ENCODE measurements at regions not wholly inside any gene's neighbourhood (a gene's known extent, or its start where the extent isn't known, plus 50 kb on each side); places are given as distances from the start of the nearest gene placed in this dataset.

GRCh38 chr13:82688400-82688994 is 1193.8 kb downstream of the SLITRK1 start:
- Histone ChIP-seq H3K23ac (ENCODE audit: low read depth, low read length) (no peak overlapping the region; the same call in 1 of the 2 replicates), H3K56ac (ENCODE audit: extremely low read depth, insufficient read depth, low read length) (no peak overlapping the region), H3K4ac (ENCODE audit: low read depth, low read length) (peak overlapping the region; percentile 45; the same call in 1 of the 2 replicates), H3K9me3 (ENCODE audit: control insufficient read depth, insufficient read depth, low read length) (no peaks in the 10 kb centered on the region), H3K9ac (ENCODE audit: low read depth, low read length) (peak overlapping the region; percentile 11; the same call in 1 of the 2 replicates), H2AK9ac (replicated peaks; ENCODE audit: low read depth, low read length, poor library complexity) (no peak overlapping the region), H4K91ac (ENCODE audit: insufficient read depth, low read depth, low read length) (no peak overlapping the region), H3K14ac (replicated peaks; ENCODE audit: low read depth, low read length) (no peak overlapping the region), H4K20me1 (ENCODE audit: insufficient read depth, low read length) (no peaks in the 10 kb centered on the region), H2AFZ (replicated peaks; ENCODE audit: low read length, poor library complexity) (no peak overlapping the region), H4K5ac (ENCODE audit: low read depth, low read length) (no peak overlapping the region), H3K4me2 (ENCODE audit: low read depth, low read length) (peak overlapping the region; percentile 86), H3K4me3 (ENCODE audit: insufficient read depth, low read depth, low read length) (peak overlapping the region; percentile 50), H3K27ac (ENCODE audit: insufficient read depth, low read length) (no peak overlapping the region), H2BK120ac (ENCODE audit: low read depth, low read length) (peak overlapping the region; percentile 68), H3K36me3 (ENCODE audit: control insufficient read depth, insufficient read depth, low read length) (no peaks in the 10 kb centered on the region), H2BK5ac (ENCODE audit: low read depth, low read length, poor library complexity, severe bottlenecking) (no peak overlapping the region), H3K18ac (ENCODE audit: low read depth, low read length) (peak overlapping the region; percentile 59; the same call in 1 of the 2 replicates), H2AK5ac (ENCODE audit: low read depth, low read length) (no peak overlapping the region), H2BK20ac (ENCODE audit: low read depth, low read length) (peak overlapping the region; percentile 71; the same call in 1 of the 2 replicates), H3K79me1 (ENCODE audit: low read depth in 1 of 2, low read length in 2 of 2) (no peaks in the 10 kb centered on the region), H3K4me1 (ENCODE audit: control insufficient read depth, insufficient read depth, low read length) (no peaks in the 10 kb centered on the region), H2BK15ac (ENCODE audit: low read depth, low read length) (no peak overlapping the region), H3K27me3 (ENCODE audit: control insufficient read depth, insufficient read depth, low read length) (no peaks in the 10 kb centered on the region), H4K8ac (ENCODE audit: low read depth in 2 of 2, low read length in 2 of 2) (peak overlapping the region in 1 of 2 experiments; percentile 40; a peak in 2 of 4 replicates), H3K9me1 (ENCODE audit: insufficient read depth, low read length) (no peaks in the 10 kb centered on the region)
- ATAC-seq (ENCODE audit: low read depth), result no peak
- no peak for TF ChIP-seq CTCF (conservative IDR thresholded peaks at IDR 0.05; ENCODE audit: low read depth, low read length)
- no peak for TF ChIP-seq CHD1 (IDR thresholded peaks at IDR 0.05; ENCODE audit: low read depth, low read length)
- no peak for TF ChIP-seq NFE2L2 (IDR thresholded peaks at IDR 0.05; ENCODE audit: low read depth, low read length)
- no peak for TF ChIP-seq MAZ (IDR thresholded peaks at IDR 0.05; ENCODE audit: borderline replicate concordance, low read depth, low read length)
- TF ChIP-seq MXI1 (IDR thresholded peaks at IDR 0.05; ENCODE audit: borderline replicate concordance, low read depth, low read length), result no peak
- TF ChIP-seq RAD21 (IDR thresholded peaks at IDR 0.05; ENCODE audit: low read length), result no peak
- TF ChIP-seq BHLHE40 (IDR thresholded peaks at IDR 0.05; ENCODE audit: low read depth, low read length), result no peak
- no peak for TF ChIP-seq CEBPB (IDR thresholded peaks at IDR 0.05; ENCODE audit: low read depth, low read length)
- no peak for TF ChIP-seq USF2 (IDR thresholded peaks at IDR 0.05; ENCODE audit: low read depth, low read length)
- TF ChIP-seq RCOR1 (IDR thresholded peaks at IDR 0.05; ENCODE audit: insufficient replicate concordance, low read length), result no peak
- no peak for TF ChIP-seq MAFK (IDR thresholded peaks at IDR 0.05; ENCODE audit: low read depth, low read length)
- dilution Hi-C loops (cut with HindIII; ENCODE audit: low sequenced_read_pairs, unreplicated experiment), result no loop called here
- in situ Hi-C loops (cut with MboI; ENCODE audit: low sequenced_read_pairs), result no loop called here
- intact Hi-C loops (cut with micrococcal nuclease), result no loop called here
- ChIA-PET POLR2A (ENCODE audit: unreplicated experiment) (no interaction called here), CTCF (interaction anchor here (1.1 kb wide), 1 partner anchor 1182 kb away, joined by 3 read pairs; no protein-coding TSS in a partner anchor)
- WGBS, 2 experiments (ENCODE audit: extremely low coverage in 2 of 2, insufficient read length in 1 of 2), result no CpG with 5 or more reads among the region's 2 CpGs
- DNase-seq, result peak; percentile 2
- no TSS peak for BruUV-seq (replicated peaks)

All from IMR-90 (cell line).